Stimulated activated effector memory CD8-positive, alpha-beta T cell treated with anti-CD3 and anti-CD28 coated beads, Interleukin-12 subunit alpha, Interleukin-12 subunit beta, amount 100 ng/mL, for 72 hours (primary cell): ENCODE measurements at regions not wholly inside any gene's neighbourhood (a gene's known extent, or its start where the extent isn't known, plus 50 kb on each side); places are given as distances from the start of the nearest gene placed in this dataset.

Experiments used
- ATAC-seq: fragments of 150-1000 bp; cut with Tn5 transposase; 2 replicates; pipeline ENCODE4 v1.10.0; 2021
- DNase-seq, 2 donors: peaks; one replicate each; pipeline ENCODE4 v3.0.0; 2021 to 2022; ENCODE audit warnings: low spot score in 2 of 2
- H3K27ac Mint-ChIP-seq: one replicate; pipeline ENCODE4 v1.8.0; 2022; ENCODE audit warnings: mild to moderate bottlenecking, mixed read lengths
- H3K36me3 Mint-ChIP-seq: one replicate; pipeline ENCODE4 v1.8.0; 2022; ENCODE audit warnings: mild to moderate bottlenecking, mixed read lengths
- H3K4me1 Mint-ChIP-seq: one replicate; pipeline ENCODE4 v1.8.0; 2022; ENCODE audit warnings: mixed read lengths
- H3K4me3 Mint-ChIP-seq: one replicate; pipeline ENCODE4 v1.8.0; 2022; ENCODE audit warnings: mild to moderate bottlenecking, mixed read lengths
- H3K9me3 Mint-ChIP-seq: one replicate; pipeline ENCODE4 v1.8.0; 2022; ENCODE audit warnings: mixed read lengths

DNA sequence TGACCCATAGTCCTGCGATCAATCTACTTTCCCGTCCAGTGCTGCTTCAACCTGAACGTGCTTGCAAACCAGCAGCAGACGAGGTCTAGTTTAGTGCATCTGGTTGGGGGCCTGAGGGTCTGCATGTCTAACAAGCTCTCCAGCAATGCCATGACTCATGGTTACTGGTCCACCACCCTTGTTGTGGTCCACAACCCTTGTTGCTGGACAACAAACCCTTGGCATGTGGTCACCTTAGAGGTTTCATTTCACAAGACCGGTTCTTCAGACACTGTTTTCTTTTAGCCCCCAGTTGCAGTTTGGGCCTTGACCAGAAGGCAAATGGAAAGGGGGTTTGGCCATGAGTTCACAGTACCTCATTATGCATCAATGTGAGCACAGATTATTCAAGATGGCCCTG, 424.8 kb downstream of the QKI start:
- peaks cover 10% of the 10 kb centered on the region for H3K9me3 Mint-ChIP-seq
- no peaks in the 10 kb centered on the region for H3K4me1 Mint-ChIP-seq
- no peak overlapping the region for H3K4me3 Mint-ChIP-seq
- H3K36me3 Mint-ChIP-seq = no peaks in the 10 kb centered on the region
- no peak overlapping the region for H3K27ac Mint-ChIP-seq
- ATAC-seq (no peak), DNase-seq (no peak)

DNA sequence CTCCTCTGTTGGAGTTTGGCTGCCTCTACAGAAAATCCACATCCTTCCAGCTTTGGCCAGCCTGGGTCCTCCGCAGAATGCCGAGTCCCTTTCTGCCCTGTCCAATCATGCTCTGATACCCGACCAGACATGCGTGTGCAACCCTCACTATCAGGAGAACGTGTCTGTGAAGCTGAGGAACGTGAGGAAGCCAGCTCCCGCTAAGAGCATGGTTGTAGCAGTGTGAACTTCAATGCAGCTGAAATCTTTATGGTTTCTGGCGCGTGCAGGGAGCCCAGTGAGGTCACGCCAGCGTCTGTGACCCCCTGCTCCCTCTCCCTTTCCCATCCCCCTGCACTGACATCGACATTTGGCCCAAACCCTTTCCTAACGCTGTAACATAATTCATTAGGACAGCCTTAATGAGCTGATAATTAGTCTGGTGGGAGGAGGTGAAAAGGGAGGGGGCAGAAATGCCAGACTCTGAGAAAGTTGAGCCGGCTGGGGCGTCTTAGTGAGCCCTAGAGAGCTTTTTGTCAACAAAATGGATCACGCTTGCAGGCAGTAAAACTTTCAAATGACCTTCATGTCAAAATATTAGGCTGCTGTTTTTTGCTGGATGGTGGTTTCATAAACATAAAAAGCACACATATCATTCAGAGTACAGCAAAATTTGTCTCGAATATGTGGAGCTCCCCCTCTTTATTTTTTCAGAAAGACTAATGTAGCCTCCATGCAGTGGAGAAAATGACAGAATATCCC, 423.3 kb downstream of the QKI start:
- Mint-ChIP-seq H3K4me1 (no peaks in the 10 kb centered on the region), H3K4me3 (no peak overlapping the region), H3K27ac (no peak overlapping the region), H3K9me3 (peaks cover 10% of the 10 kb centered on the region), H3K36me3 (no peaks in the 10 kb centered on the region)
- DNase-seq (no peak), ATAC-seq (no peak)

DNA sequence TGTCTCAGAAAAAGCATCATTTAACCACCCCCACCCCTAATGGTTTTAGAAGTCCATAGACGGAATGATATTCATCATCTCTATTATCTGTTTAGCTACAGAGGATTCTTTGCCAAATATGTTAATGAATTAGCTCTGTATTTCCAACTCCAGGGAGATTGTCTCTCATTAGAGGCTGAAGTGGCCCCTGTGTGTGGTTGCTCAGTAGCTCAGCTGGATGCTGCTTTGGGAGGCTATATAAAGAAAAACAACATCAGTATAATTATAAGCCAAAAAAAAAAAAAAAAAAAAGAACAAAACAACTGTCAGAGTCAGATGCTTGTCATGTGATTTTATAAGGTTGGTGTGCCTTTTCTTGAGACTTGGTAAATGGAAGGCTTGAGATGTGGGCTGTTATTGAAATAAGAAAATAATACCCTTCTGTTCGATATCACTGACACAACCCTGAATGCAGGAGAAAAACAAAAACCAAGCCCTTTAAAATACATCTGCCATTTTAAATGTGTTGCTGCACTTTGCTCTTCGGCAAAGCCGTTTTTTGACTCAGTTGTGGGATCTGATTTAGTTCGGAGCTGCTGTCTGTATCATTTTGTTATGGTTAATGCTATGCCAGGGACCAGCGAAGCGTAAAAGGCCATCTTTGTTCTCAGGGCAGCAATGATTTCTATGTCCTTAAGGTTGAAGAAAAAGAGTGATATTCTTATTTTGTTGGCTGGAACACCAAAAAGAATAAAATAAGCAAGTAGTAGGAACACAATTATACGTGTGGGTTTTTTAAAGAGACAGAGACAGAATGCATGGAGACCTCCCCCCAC, 422.6 kb downstream of the QKI start:
- ATAC-seq = no peak
- no peaks in the 10 kb centered on the region for H3K4me1 Mint-ChIP-seq
- no peak overlapping the region for H3K4me3 Mint-ChIP-seq
- no peak for DNase-seq
- H3K27ac Mint-ChIP-seq = no peak overlapping the region
- no peaks in the 10 kb centered on the region for H3K36me3 Mint-ChIP-seq
- peaks cover 7% of the 10 kb centered on the region for H3K9me3 Mint-ChIP-seq

DNA sequence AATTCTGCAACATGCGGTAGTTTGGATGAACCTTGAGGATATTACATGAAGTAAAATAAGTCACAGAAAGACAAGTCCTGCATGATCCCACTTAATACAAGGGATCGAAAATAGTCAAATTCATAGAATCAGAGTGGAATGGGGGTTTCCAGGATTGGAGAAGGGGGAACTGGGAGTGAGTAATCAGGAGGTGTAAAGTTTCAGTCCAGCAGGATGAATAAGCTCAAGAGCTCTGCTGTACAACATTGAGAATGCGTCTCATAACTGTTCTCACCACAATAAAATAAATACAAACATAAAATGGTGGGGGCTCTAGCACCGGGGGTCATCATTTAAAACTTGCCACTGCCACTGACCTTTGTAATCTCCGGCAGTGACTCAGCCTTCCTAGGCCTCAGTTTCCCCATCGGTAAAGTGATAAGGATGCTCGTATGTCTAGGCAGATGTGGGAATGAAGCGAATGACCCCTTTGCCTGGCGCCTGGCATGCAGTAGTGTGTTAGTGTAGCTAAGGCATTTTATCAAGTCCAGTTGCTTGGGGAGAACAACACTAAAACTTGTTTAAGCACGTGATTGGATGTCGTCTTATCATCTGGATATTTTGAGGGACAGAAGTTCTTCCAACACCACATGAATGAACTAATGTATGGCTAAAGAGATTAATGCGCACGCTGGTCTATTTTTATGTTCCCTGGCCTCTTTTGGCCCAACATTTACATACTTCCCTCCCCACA, 421.1 kb downstream of the QKI start:
- H3K9me3 Mint-ChIP-seq = no peaks in the 10 kb centered on the region
- H3K4me1 Mint-ChIP-seq = no peaks in the 10 kb centered on the region
- H3K4me3 Mint-ChIP-seq = no peak overlapping the region
- DNase-seq (no peak), ATAC-seq (no peak)
- no peak overlapping the region for H3K27ac Mint-ChIP-seq
- no peaks in the 10 kb centered on the region for H3K36me3 Mint-ChIP-seq

DNA sequence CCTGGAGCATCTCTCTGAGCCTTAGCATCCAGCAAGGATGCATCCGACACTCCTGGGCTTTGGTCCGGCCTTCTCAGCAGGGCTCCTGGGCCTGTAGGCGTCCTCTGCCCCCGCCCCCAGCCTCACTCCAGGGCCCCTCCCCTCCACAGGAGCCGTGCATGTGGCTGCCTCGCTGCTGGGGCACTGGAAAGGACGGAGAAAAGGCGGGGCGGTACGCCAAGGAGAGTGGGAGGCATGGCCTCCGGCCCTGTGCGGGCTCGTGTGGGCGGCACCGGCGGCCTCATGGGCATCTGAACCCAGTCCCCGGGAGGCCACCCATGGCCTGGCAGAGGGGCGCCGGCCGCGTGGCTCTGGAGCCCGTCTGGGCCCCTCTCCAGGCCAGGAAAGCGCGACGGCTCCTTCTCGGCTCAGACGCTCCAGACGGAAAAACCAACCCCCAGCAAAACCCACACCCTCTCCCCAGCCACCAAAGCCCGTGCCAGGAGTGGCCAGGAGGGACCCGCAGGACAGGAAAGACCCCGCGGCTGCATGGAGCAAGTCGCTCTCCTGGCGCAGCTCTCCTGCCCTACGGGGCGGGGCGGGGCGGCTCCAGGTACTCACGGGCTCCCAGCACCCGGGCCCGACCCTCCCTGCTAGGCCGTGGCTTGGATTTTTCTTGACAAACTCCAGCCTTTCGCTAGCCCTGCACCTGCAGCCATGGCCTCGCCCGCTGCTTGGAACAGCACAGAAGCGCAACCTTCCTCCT, 419.9 kb downstream of the QKI start:
- Mint-ChIP-seq H3K9me3 (no peaks in the 10 kb centered on the region), H3K4me1 (no peaks in the 10 kb centered on the region), H3K27ac (no peak overlapping the region), H3K4me3 (no peak overlapping the region), H3K36me3 (no peaks in the 10 kb centered on the region)
- DNase-seq (no peak), ATAC-seq (no peak)

- no peak overlapping the region for H3K4me3 Mint-ChIP-seq
- H3K27ac Mint-ChIP-seq = no peak overlapping the region
- no peaks in the 10 kb centered on the region for H3K36me3 Mint-ChIP-seq
- DNase-seq (no peak), ATAC-seq (no peak)
- H3K4me1 Mint-ChIP-seq = no peaks in the 10 kb centered on the region
- no peaks in the 10 kb centered on the region for H3K9me3 Mint-ChIP-seq
These were observed 417.2 kb downstream of the QKI start for GRCh38 chr6:163831736-163832135.

DNA sequence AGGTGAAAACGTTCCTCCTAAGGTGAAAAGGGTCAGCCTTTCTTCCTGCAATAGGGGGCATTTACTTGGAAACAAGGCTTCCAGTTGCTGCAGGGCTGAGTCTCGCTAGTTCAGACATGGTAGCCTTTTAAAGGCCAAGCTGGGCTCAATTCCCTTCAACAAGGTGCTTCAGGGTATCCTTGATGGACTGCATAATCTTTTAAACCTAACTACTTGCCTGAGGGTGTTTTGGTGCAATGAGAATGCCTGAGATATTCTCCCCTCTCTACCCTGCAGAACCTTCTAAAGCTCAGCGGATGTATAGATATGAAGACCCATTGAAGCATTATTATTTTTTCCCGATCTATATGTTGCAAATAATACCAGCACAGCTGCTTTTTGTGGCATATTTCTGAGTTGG, 416.1 kb downstream of the QKI start:
- DNase-seq = no peak
- Mint-ChIP-seq H3K4me3 (no peak overlapping the region), H3K36me3 (no peaks in the 10 kb centered on the region), H3K27ac (no peak overlapping the region), H3K4me1 (no peaks in the 10 kb centered on the region), H3K9me3 (no peaks in the 10 kb centered on the region)
- no peak for ATAC-seq

- Mint-ChIP-seq H3K36me3 (no peaks in the 10 kb centered on the region), H3K4me3 (no peak overlapping the region), H3K27ac (no peak overlapping the region), H3K4me1 (no peaks in the 10 kb centered on the region), H3K9me3 (no peaks in the 10 kb centered on the region)
- no peak for DNase-seq
- ATAC-seq = no peak
These were observed 413.7 kb downstream of the QKI start for GRCh38 chr6:163828038-163828795.

DNA sequence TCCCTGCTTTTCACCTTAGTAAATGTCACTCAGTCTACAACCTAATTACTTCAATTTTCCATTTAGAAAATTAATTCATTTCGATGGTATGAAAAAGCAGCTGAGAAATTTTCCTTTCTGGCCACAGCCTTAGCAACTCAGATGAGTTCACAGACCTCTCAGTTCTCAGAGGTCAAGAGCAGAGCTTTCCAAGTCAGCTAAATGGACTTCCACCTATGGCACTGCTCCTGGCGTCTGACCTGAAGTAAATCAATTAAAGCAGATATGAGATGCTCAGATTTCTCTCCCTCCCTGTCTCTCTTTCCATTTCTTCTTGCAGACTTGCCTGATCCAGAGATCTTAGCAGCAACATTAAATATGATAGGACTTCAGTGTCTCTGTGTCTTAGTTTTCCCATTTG, 412.6 kb downstream of the QKI start:
- no peaks in the 10 kb centered on the region for H3K36me3 Mint-ChIP-seq
- H3K4me1 Mint-ChIP-seq = no peaks in the 10 kb centered on the region
- no peak overlapping the region for H3K27ac Mint-ChIP-seq
- no peak overlapping the region for H3K4me3 Mint-ChIP-seq
- no peaks in the 10 kb centered on the region for H3K9me3 Mint-ChIP-seq
- no peak for DNase-seq
- no peak for ATAC-seq

DNA sequence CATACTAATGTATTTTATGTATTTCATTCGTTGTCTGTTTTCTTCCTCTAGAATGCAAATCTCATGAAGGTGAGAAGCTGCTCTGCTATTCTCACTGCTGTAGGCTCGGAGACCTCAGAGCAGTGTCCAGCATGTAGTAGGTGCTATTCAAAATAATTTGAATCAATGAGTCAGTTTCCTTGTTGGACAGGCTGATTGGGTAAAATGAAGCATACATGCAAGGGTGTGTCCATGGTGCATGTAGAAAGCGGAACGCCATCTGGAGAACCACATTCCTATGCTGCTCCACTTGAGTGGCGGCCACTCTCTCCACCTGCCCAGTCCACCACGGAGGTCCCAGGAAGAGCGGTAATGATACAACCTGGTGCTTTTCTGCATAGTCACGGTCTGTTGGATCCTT, 412.1 kb downstream of the QKI start:
- Mint-ChIP-seq H3K4me3 (no peak overlapping the region), H3K9me3 (no peaks in the 10 kb centered on the region), H3K36me3 (no peaks in the 10 kb centered on the region), H3K4me1 (no peaks in the 10 kb centered on the region), H3K27ac (no peak overlapping the region)
- ATAC-seq (no peak), DNase-seq (no peak)

DNA sequence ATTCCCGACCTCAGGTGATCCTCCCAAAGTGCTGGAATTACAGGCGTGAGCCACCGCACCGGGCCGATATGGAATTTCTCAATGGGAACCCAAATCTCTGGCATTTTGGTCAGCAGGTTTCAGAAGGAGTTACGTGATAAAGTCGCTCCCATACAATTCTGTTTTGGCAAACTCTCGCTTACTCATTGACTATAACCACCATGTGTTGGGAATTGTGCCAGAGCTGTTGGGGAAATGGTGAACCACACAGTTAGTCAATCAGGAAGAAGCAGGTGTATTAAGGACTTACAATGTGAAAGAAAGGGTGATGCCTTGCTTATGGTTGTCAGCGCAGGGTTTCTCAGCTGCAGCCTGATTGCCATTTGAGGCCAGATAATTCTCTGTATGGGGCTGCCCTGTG, 410.5 kb downstream of the QKI start:
- no peaks in the 10 kb centered on the region for H3K4me1 Mint-ChIP-seq
- ATAC-seq (no peak), DNase-seq (no peak)
- no peak overlapping the region for H3K27ac Mint-ChIP-seq
- peaks cover under 1% of the 10 kb centered on the region for H3K9me3 Mint-ChIP-seq
- no peaks in the 10 kb centered on the region for H3K36me3 Mint-ChIP-seq
- no peak overlapping the region for H3K4me3 Mint-ChIP-seq

DNA sequence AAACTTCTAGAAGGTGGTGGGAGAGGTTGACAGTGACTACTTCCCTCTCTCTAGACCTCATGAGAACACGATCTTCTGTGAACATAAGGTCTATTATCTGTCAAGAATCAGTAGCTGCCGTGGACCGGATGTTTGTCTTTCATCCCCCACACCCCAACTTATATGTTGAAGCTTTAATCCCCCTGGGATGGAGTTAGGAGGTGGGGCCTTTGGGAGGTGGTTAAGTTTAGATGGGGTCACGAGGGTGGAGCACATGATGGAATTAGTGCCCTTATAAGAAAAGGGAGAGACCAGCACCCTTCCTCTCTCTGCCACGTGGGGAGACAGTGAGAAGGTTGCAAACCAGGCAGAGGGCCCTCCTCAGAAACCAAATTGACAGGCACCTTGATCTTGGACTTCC, 409.1 kb downstream of the QKI start:
- no peaks in the 10 kb centered on the region for H3K36me3 Mint-ChIP-seq
- H3K4me3 Mint-ChIP-seq = no peak overlapping the region
- no peak for ATAC-seq
- H3K27ac Mint-ChIP-seq = no peak overlapping the region
- no peak for DNase-seq
- peaks cover 2% of the 10 kb centered on the region for H3K9me3 Mint-ChIP-seq
- no peaks in the 10 kb centered on the region for H3K4me1 Mint-ChIP-seq

DNA sequence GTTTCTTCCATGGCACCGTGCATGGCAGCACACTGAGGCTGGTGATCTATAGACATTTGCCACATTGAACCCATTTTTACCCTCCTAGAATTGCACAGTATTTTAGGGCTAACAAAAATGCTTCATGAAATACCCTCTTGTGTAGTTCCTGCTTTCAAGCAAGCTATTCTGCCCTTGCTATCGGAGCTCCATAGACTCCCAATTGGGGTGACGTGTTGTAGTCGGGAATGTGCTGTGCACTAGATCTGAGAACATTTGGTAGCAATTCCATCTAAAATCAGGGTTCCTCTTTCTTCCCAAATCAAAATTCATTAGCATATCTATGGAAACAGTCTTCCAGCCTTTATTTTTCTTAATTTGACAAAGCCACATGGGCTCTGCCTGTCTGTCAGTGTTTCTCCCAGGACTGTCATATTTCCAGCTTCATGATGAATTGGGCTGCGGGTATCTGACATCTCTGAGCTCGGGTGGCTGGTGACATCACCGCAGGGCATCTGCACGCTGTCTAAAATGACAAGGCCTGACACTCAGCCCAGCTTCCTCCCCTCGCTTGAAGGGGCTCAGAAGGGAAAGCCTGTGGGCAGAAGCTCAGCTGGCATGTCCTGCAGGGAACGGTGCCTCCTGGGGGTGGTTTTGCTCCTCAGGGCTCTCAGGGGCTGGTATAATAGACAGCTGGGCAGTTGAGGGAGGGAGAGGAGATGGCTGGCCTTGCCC, 406.4 kb downstream of the QKI start:
- DNase-seq (no peak), ATAC-seq (no peak)
- no peaks in the 10 kb centered on the region for H3K36me3 Mint-ChIP-seq

GRCh38 chr6:163820171-163820570, 405.7 kb downstream of the QKI start:
- Mint-ChIP-seq H3K4me3 (no peak overlapping the region), H3K4me1 (no peaks in the 10 kb centered on the region), H3K36me3 (no peaks in the 10 kb centered on the region), H3K9me3 (peaks cover 2% of the 10 kb centered on the region), H3K27ac (no peak overlapping the region)
- no peak for DNase-seq
- ATAC-seq = no peak

More for the DNA sequence above, 406.4 kb downstream of the QKI start:
- Mint-ChIP-seq H3K9me3 (peaks cover 2% of the 10 kb centered on the region), H3K4me3 (no peak overlapping the region), H3K4me1 (no peaks in the 10 kb centered on the region), H3K27ac (no peak overlapping the region)
